Karpas-422 (cell line): ENCODE measurements at regions not wholly inside any gene's neighbourhood (a gene's known extent, or its start where the extent isn't known, plus 50 kb on each side); places are given as distances from the start of the nearest gene placed in this dataset.

Source experiments
- DNase-seq: peaks from one replicate; pipeline ENCODE4 v3.0.0-alpha.2; 2015
- H2AFZ ChIP-seq: fragments of 200-600 bp; sonication (generic); 2 replicates; pipeline ENCODE4 v1.6.1; 2014; ENCODE audit warnings: antibody characterized with exemption, low read length, mixed read lengths
- H3K27ac ChIP-seq: fragments of 200-600 bp; sonication (generic); 2 replicates; pipeline ENCODE4 v1.5.1; 2014; ENCODE audit warnings: mild to moderate bottlenecking, low read length, moderate library complexity
- H3K27me3 ChIP-seq: fragments of 200-600 bp; sonication (generic); 2 replicates; pipeline ENCODE4 v1.6.1; 2014; ENCODE audit warnings: low read length, mixed read lengths
- H3K36me3 ChIP-seq: fragments of 200-600 bp; sonication (generic); 2 replicates; pipeline ENCODE4 v1.6.1; 2014; ENCODE audit warnings: low read length, mixed read lengths; ENCODE audit not compliant: insufficient read depth
- H3K4me1 ChIP-seq: fragments of 200-600 bp; sonication (generic); 2 replicates; pipeline ENCODE4 v1.6.1; 2014; ENCODE audit warnings: mild to moderate bottlenecking, low read length, mixed read lengths
- H3K4me2 ChIP-seq: fragments of 200-600 bp; sonication (generic); 2 replicates; pipeline ENCODE4 v1.6.1; 2014; ENCODE audit warnings: low read length, low read depth, mild to moderate bottlenecking; ENCODE audit not compliant: poor library complexity, severe bottlenecking
- H3K4me3 ChIP-seq: fragments of 200-600 bp; sonication (generic); 2 replicates; pipeline ENCODE4 v1.5.1; 2014; ENCODE audit warnings: mild to moderate bottlenecking, antibody characterized with exemption, low read length, mixed read lengths
- H3K79me2 ChIP-seq: fragments of 200-600 bp; sonication (generic); 2 replicates; pipeline ENCODE4 v1.6.1; 2014; ENCODE audit warnings: mild to moderate bottlenecking, low read length, mixed read lengths
- H3K9ac ChIP-seq: fragments of 200-600 bp; sonication (generic); 2 replicates; pipeline ENCODE4 v1.6.0; 2014; ENCODE audit warnings: low read length
- H3K9me2 ChIP-seq: fragments of 200-600 bp; sonication (generic), shearing (Covaris generic); replicated peaks from 2 replicates; pipeline ENCODE4 v1.6.0; 2014; ENCODE audit warnings: mild to moderate bottlenecking, low read length, moderate library complexity; ENCODE audit not compliant: insufficient read depth
- H3K9me3 ChIP-seq: fragments of 300-700, 200-600 bp; sonication (generic); 2 replicates; pipeline ENCODE4 v1.6.1; 2014; ENCODE audit warnings: low read length, mixed read lengths
- H4K20me1 ChIP-seq: fragments of 200-600 bp; sonication (generic); 2 replicates; pipeline ENCODE4 v1.6.1; 2014; ENCODE audit warnings: mild to moderate bottlenecking, antibody characterized with exemption, low read length, low read depth; ENCODE audit not compliant: insufficient read depth

DNA sequence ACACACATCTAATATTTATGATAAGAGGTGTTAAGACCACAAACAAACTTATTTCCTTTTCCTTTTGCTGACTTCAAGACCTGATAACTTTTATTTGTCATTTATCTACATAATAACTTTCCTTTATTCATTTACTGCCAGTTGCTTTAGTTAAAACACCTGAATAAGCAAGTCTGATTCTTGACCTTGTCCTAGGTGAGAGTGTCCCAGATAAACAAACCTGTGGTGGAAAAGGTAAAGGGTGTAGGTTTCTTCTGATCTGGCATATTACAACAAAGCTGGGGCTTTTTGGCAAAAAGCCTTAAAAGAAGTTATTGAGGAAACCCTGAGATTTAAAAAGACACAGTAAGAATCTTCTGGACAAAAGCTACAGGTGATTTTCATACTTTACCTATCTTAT is 191.5 kb downstream of the ZBBX start:
- H3K9me2 ChIP-seq, result no peaks in the 10 kb centered on the region
- no peaks in the 10 kb centered on the region for H3K36me3 ChIP-seq
- no peaks in the 10 kb centered on the region for H4K20me1 ChIP-seq
- DNase-seq, result no peak
- H3K27me3 ChIP-seq, result no peaks in the 10 kb centered on the region
- H2AFZ ChIP-seq, result no peak overlapping the region
- H3K27ac ChIP-seq, result no peak overlapping the region
- no peaks in the 10 kb centered on the region for H3K4me1 ChIP-seq
- H3K4me2 ChIP-seq, result no peak overlapping the region
- H3K79me2 ChIP-seq, result no peaks in the 10 kb centered on the region
- H3K4me3 ChIP-seq, result no peak overlapping the region
- H3K9ac ChIP-seq, result no peak overlapping the region
- H3K9me3 ChIP-seq, result no peaks in the 10 kb centered on the region; the same call in none of the 2 replicates

DNA sequence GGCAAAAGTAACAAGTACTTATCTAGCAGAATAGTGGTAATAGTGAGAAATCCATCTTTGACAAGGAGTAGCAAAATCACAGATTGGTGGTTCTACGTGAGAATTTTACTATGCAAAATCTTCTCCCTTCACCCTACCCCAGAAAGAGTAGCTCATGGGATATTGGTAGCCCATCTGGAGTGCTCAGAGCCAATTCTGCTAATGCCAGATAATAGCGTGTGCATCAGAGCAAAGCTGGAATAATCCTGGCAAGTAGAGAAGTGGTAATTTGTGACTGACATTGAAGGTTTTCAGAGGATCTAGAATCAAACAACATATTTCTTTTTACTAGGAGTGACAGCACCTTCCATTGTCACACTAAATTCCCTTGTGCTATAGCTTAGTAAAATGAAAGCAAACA is 192.9 kb downstream of the ZBBX start:
- Histone ChIP-seq H2AFZ (no peak overlapping the region), H3K4me1 (no peaks in the 10 kb centered on the region), H3K4me2 (no peak overlapping the region), H3K9me3 (no peaks in the 10 kb centered on the region; the same call in 1 of the 2 replicates), H3K4me3 (no peak overlapping the region), H3K27ac (no peak overlapping the region), H3K9me2 (no peaks in the 10 kb centered on the region), H3K79me2 (no peaks in the 10 kb centered on the region), H3K9ac (no peak overlapping the region), H4K20me1 (no peaks in the 10 kb centered on the region), H3K36me3 (no peaks in the 10 kb centered on the region), H3K27me3 (no peaks in the 10 kb centered on the region)
- no peak for DNase-seq

DNA sequence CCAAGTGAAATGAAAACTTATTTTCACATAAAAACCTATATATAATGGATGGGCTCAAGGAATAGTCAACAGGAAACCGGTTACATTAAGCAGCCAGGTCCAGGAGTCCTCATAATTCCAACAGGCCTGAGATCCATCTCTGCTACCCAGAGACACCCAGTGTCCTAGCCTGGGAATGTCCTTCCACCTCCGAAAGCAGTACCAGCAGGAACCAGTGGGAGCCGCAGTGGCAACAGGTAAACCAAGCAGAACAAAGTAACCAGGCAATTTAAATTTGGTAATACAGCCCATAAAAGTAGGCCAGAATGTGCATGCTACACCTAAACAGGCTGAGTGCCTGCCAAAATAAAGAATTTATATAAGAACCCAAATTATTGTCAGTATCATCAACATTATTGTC is 195.6 kb downstream of the ZBBX start:
- H3K9ac ChIP-seq, result no peak overlapping the region
- H3K36me3 ChIP-seq, result no peaks in the 10 kb centered on the region
- no peaks in the 10 kb centered on the region for H3K9me2 ChIP-seq
- no peak overlapping the region for H3K27ac ChIP-seq
- no peaks in the 10 kb centered on the region for H4K20me1 ChIP-seq
- no peak for DNase-seq
- H2AFZ ChIP-seq, result no peak overlapping the region
- no peaks in the 10 kb centered on the region for H3K4me1 ChIP-seq
- no peaks in the 10 kb centered on the region for H3K9me3 ChIP-seq
- H3K79me2 ChIP-seq, result no peaks in the 10 kb centered on the region
- no peaks in the 10 kb centered on the region for H3K27me3 ChIP-seq
- no peak overlapping the region for H3K4me2 ChIP-seq
- H3K4me3 ChIP-seq, result no peak overlapping the region

DNA sequence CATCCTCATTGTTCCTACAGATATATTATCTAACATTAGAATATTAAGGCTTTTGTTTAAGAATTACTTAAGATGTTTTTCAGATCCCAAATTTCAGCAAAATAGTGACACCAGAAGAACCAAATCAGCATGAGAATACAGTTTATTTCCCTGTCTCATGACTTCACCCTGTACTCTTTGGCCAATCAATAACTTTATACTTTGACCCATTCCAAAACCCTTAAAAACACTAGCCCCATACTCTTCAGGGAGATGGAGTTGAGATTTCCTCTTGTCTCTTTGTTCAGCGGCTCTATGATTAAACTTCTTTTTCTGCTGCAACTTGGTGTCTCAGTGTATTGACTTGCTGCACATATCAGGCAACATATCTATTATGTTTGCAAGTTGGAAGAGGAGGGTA is 207.7 kb downstream of the ZBBX start:
- Histone ChIP-seq H4K20me1 (no peaks in the 10 kb centered on the region), H3K9me3 (no peaks in the 10 kb centered on the region), H3K27me3 (no peaks in the 10 kb centered on the region), H3K4me2 (no peak overlapping the region), H3K36me3 (no peaks in the 10 kb centered on the region), H3K27ac (no peak overlapping the region), H3K9ac (no peak overlapping the region), H2AFZ (no peak overlapping the region), H3K9me2 (no peaks in the 10 kb centered on the region; the same call in 1 of the 2 replicates), H3K4me1 (no peaks in the 10 kb centered on the region), H3K4me3 (no peak overlapping the region), H3K79me2 (no peaks in the 10 kb centered on the region)
- no peak for DNase-seq

DNA sequence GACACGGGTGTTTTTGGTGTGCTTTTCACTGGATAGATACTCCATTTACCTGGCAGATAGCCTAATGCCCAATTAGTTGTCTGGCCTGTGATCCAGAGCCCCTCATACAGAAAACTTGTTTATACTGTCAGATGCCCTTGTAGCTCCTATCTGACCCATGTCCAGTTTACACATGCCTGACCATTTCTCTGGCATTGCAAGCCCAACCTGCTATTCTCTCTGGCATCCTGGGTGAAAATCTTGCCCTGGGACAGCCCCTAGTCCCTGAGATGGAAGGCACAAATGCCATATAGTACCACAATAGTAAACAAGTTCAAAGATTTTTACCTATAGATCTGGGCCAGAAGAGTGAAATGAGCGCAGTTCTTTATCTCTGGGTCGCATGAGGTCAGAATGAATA is 212.6 kb downstream of the ZBBX start:
- no peak for DNase-seq
- Histone ChIP-seq H3K27me3 (no peaks in the 10 kb centered on the region), H3K79me2 (no peaks in the 10 kb centered on the region), H3K9me3 (no peaks in the 10 kb centered on the region), H2AFZ (no peak overlapping the region), H4K20me1 (no peaks in the 10 kb centered on the region), H3K27ac (no peak overlapping the region), H3K4me1 (no peaks in the 10 kb centered on the region), H3K4me3 (no peak overlapping the region), H3K9ac (no peak overlapping the region), H3K9me2 (no peaks in the 10 kb centered on the region; the same call in 1 of the 2 replicates), H3K36me3 (no peaks in the 10 kb centered on the region), H3K4me2 (no peak overlapping the region)

DNA sequence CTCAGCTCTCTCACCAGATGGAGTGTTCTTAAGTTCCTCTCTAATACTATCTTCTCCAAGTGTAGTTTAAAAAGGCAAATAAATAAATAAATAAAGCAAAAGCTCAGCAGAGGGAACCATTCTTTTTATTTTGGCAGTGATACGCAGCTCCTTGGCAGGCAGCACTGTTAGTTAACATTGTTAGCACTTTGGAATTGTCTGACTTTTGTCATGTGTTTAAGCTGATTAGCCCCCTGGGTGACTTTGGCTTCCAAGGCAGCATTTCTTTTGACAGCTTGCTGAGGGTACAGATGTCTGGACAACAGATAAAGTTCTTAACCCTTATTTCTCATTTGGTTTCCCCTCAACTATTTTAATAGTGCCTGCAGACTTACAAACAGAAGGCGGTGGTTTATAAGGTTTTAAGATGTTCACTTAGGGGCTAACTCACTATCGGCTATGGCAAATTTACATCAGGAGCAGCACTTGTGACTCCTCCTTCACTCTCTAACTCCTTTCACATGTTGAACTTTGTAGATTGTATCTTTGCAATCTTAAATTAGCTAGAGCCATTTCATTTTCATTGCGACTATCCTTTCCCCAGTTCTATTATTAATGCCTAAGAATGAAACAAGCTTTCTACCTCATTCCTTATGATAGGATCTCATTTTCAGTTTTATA is 213.4 kb downstream of the ZBBX start:
- Histone ChIP-seq H3K27me3 (no peaks in the 10 kb centered on the region), H3K9me3 (no peaks in the 10 kb centered on the region), H3K4me1 (no peaks in the 10 kb centered on the region), H3K4me3 (no peak overlapping the region), H3K27ac (no peak overlapping the region), H3K9ac (no peak overlapping the region), H3K36me3 (no peaks in the 10 kb centered on the region), H4K20me1 (no peaks in the 10 kb centered on the region), H3K79me2 (no peaks in the 10 kb centered on the region), H3K4me2 (no peak overlapping the region), H3K9me2 (no peaks in the 10 kb centered on the region; the same call in 1 of the 2 replicates), H2AFZ (no peak overlapping the region)
- DNase-seq, result no peak

DNA sequence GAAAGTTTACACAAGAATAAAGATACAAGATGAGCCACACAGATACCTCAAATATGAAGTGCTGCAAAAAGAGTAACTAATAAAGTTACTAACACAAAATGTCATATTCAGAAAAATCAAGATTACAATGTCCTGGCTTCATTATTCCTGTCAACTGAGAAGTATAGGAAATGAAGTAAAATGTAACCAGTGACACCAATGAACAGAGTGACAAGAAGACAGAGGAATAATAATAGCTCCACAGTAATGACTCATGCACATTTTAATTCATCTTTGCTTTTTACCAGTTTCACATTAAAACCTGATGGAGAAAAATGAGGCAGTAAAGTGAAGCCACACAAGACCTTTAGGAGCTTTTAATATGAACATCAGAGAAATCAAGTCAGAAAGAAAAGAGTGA is 214.1 kb downstream of the ZBBX start:
- H3K4me2 ChIP-seq, result no peak overlapping the region
- H4K20me1 ChIP-seq, result no peaks in the 10 kb centered on the region
- no peak overlapping the region for H3K27ac ChIP-seq
- H3K4me1 ChIP-seq, result no peaks in the 10 kb centered on the region
- no peaks in the 10 kb centered on the region for H3K36me3 ChIP-seq
- H2AFZ ChIP-seq, result no peak overlapping the region
- no peak overlapping the region for H3K9ac ChIP-seq
- no peak for DNase-seq
- no peaks in the 10 kb centered on the region for H3K27me3 ChIP-seq
- H3K9me2 ChIP-seq, result no peaks in the 10 kb centered on the region; the same call in 1 of the 2 replicates
- H3K9me3 ChIP-seq, result no peaks in the 10 kb centered on the region
- no peaks in the 10 kb centered on the region for H3K79me2 ChIP-seq
- no peak overlapping the region for H3K4me3 ChIP-seq

DNA sequence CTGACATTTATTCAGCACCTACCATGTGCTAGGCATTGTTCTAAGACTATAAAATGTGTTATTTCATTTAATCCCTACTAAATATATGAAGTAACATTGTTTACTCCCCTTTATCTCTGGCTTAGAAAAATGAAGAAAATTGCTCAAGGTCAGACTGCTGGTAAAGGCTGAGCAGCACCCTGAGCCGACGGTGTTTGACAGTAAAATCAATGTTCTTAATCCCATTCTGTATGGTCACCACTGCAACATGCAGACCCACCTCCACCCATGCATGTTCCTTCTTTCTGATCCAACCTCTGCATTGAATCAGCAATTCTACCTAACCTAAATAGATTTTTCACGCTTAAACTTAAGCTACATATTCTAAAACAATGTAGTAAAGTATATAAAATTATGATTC is 216.5 kb downstream of the ZBBX start:
- H4K20me1 ChIP-seq, result no peaks in the 10 kb centered on the region
- H3K4me3 ChIP-seq, result no peak overlapping the region
- no peak overlapping the region for H3K27ac ChIP-seq
- no peak overlapping the region for H3K4me2 ChIP-seq
- no peak overlapping the region for H2AFZ ChIP-seq
- no peak for DNase-seq
- H3K9me3 ChIP-seq, result no peaks in the 10 kb centered on the region
- no peaks in the 10 kb centered on the region for H3K4me1 ChIP-seq
- no peak overlapping the region for H3K9ac ChIP-seq
- no peaks in the 10 kb centered on the region for H3K27me3 ChIP-seq
- no peaks in the 10 kb centered on the region for H3K9me2 ChIP-seq
- H3K79me2 ChIP-seq, result no peaks in the 10 kb centered on the region
- no peaks in the 10 kb centered on the region for H3K36me3 ChIP-seq
